Stomach smooth muscle (tissue), 2 donors: ENCODE measurements at regions not wholly inside any gene's neighbourhood (a gene's known extent, or its start where the extent isn't known, plus 50 kb on each side); places are given as distances from the start of the nearest gene placed in this dataset.

Experiments used
- H3K27ac ChIP-seq: one replicate; pipeline ENCODE4 v1.7.0; 2013; ENCODE audit warnings: mild to moderate bottlenecking, low read length, inconsistent platforms
- H3K27me3 ChIP-seq, 2 donors: one replicate each; pipeline ENCODE4 v1.7.0; 2013; ENCODE audit warnings: low read length in 2 of 2; ENCODE audit not compliant: insufficient read depth in 2 of 2, control insufficient read depth in 1 of 2
- H3K36me3 ChIP-seq, 2 donors: one replicate each; pipeline ENCODE4 v1.7.0; 2013; ENCODE audit warnings: low read length in 2 of 2; ENCODE audit not compliant: control insufficient read depth in 2 of 2, insufficient read depth in 2 of 2
- H3K4me1 ChIP-seq: one replicate; pipeline ENCODE4 v1.7.0; 2013; ENCODE audit warnings: low read length; ENCODE audit not compliant: control insufficient read depth, insufficient read depth
- H3K4me3 ChIP-seq, 2 donors: one replicate each; pipeline ENCODE4 v1.7.0; 2013; ENCODE audit warnings: low read length in 2 of 2
- H3K9ac ChIP-seq, 2 donors: one replicate each; pipeline ENCODE4 v1.7.0; 2013; ENCODE audit warnings: low read length in 2 of 2, mild to moderate bottlenecking in 1 of 2
- H3K9me3 ChIP-seq, 2 donors: one replicate each; pipeline ENCODE4 v1.7.0; 2013; ENCODE audit warnings: low read length in 2 of 2; ENCODE audit not compliant: control insufficient read depth in 2 of 2
- donor health status: healthy.
- donor health status: Pancreatic carcinoma.

- no peak overlapping the region for H3K4me3 ChIP-seq
- no peak overlapping the region for H3K9ac ChIP-seq
- H3K4me1 ChIP-seq: no peaks in the 10 kb centered on the region
- H3K27ac ChIP-seq: no peak overlapping the region
- no peaks in the 10 kb centered on the region for H3K9me3 ChIP-seq
- H3K36me3 ChIP-seq: no peaks in the 10 kb centered on the region
- H3K27me3 ChIP-seq: no peaks in the 10 kb centered on the region
These were observed 69.1 kb upstream of the NAP1L1 start for GRCh38 chr12:76153616-76154015.

GRCh38 chr12:76152181-76152807 is 67.8 kb upstream of the NAP1L1 start:
- Histone ChIP-seq H3K9me3 (no peaks in the 10 kb centered on the region), H3K36me3 (no peaks in the 10 kb centered on the region), H3K9ac (no peak overlapping the region), H3K4me1 (no peaks in the 10 kb centered on the region), H3K27me3 (no peaks in the 10 kb centered on the region), H3K4me3 (no peak overlapping the region), H3K27ac (no peak overlapping the region)

GRCh38 chr12:76144245-76144549 is 59.7 kb upstream of the NAP1L1 start:
- no peaks in the 10 kb centered on the region for H3K9me3 ChIP-seq
- no peak overlapping the region for H3K9ac ChIP-seq
- no peaks in the 10 kb centered on the region for H3K36me3 ChIP-seq
- H3K4me3 ChIP-seq: no peak overlapping the region
- H3K27ac ChIP-seq: no peak overlapping the region
- H3K27me3 ChIP-seq: no peaks in the 10 kb centered on the region
- H3K4me1 ChIP-seq: no peaks in the 10 kb centered on the region

GRCh38 chr12:76143343-76144244 is 59.1 kb upstream of the NAP1L1 start:
- Histone ChIP-seq H3K4me3 (no peak overlapping the region), H3K9ac (no peak overlapping the region), H3K27me3 (no peaks in the 10 kb centered on the region), H3K9me3 (no peaks in the 10 kb centered on the region), H3K4me1 (no peaks in the 10 kb centered on the region), H3K27ac (no peak overlapping the region), H3K36me3 (no peaks in the 10 kb centered on the region)

- H3K4me3 ChIP-seq: no peak overlapping the region
- H3K27ac ChIP-seq: no peak overlapping the region
- H3K4me1 ChIP-seq: no peaks in the 10 kb centered on the region
- H3K36me3 ChIP-seq: no peaks in the 10 kb centered on the region
- H3K9me3 ChIP-seq: peaks cover 4 to 6% of the 10 kb centered on the region in 2 donors
- no peak overlapping the region for H3K9ac ChIP-seq
- no peaks in the 10 kb centered on the region for H3K27me3 ChIP-seq
These were observed 57.8 kb upstream of the NAP1L1 start for GRCh38 chr12:76142305-76142704.

GRCh38 chr12:76138656-76139055 is 54.2 kb upstream of the NAP1L1 start:
- no peaks in the 10 kb centered on the region for H3K4me1 ChIP-seq
- H3K9ac ChIP-seq: no peak overlapping the region
- H3K27ac ChIP-seq: no peak overlapping the region
- H3K9me3 ChIP-seq: peaks cover 4 to 6% of the 10 kb centered on the region in 2 donors
- no peak overlapping the region for H3K4me3 ChIP-seq
- H3K36me3 ChIP-seq: no peaks in the 10 kb centered on the region
- H3K27me3 ChIP-seq: no peaks in the 10 kb centered on the region

GRCh38 chr12:76137606-76138005 is 53.1 kb upstream of the NAP1L1 start:
- Histone ChIP-seq H3K36me3 (no peaks in the 10 kb centered on the region), H3K4me1 (no peaks in the 10 kb centered on the region), H3K9me3 (peaks cover 4 to 6% of the 10 kb centered on the region in 2 donors), H3K27me3 (no peaks in the 10 kb centered on the region), H3K27ac (no peak overlapping the region), H3K4me3 (no peak overlapping the region), H3K9ac (no peak overlapping the region)

- H3K9me3 ChIP-seq: peaks cover 4 to 6% of the 10 kb centered on the region in 2 donors
- no peaks in the 10 kb centered on the region for H3K4me1 ChIP-seq
- no peaks in the 10 kb centered on the region for H3K36me3 ChIP-seq
- H3K27ac ChIP-seq: no peak overlapping the region
- no peak overlapping the region for H3K4me3 ChIP-seq
- no peak overlapping the region for H3K9ac ChIP-seq
- no peaks in the 10 kb centered on the region for H3K27me3 ChIP-seq
These were observed 51.0 kb upstream of the NAP1L1 start for GRCh38 chr12:76135456-76135855.
